Lung (tissue), 11 donors: ENCODE measurements at regions not wholly inside any gene's neighbourhood (a gene's known extent, or its start where the extent isn't known, plus 50 kb on each side); places are given as distances from the start of the nearest gene placed in this dataset.

Source experiments
- ATAC-seq: fragments of 200-7000 bp; cut with Tn5 transposase; one replicate; pipeline ENCODE4 v1.9.1; 2020; ENCODE audit warnings: moderate number of reproducible peaks; ENCODE audit not compliant: insufficient read depth, low FRiP score
- DNase-seq, 3 donors: peaks; one replicate each; pipeline ENCODE4 v3.0.0-alpha.2; 2013 to 2017
- H3K27ac ChIP-seq, 2 donors: one replicate each; pipeline ENCODE4 v1.5.1; 2013; ENCODE audit warnings: mild to moderate bottlenecking in 2 of 2, moderate library complexity in 2 of 2, control low read depth in 1 of 2, inconsistent platforms in 1 of 2, low read depth in 1 of 2, low read length in 1 of 2
- H3K27me3 ChIP-seq, 3 donors: one replicate each; pipeline ENCODE4 v1.5.1; 2013; ENCODE audit warnings: low read length in 2 of 3; ENCODE audit not compliant: control insufficient read depth in 3 of 3, insufficient read depth in 3 of 3
- H3K36me3 ChIP-seq, 4 donors: one replicate each; pipeline ENCODE4 v1.5.1; 2013; ENCODE audit warnings: low read length in 4 of 4, mild to moderate bottlenecking in 1 of 4, moderate library complexity in 1 of 4; ENCODE audit not compliant: control insufficient read depth in 4 of 4, insufficient read depth in 4 of 4
- H3K4me1 ChIP-seq, 5 donors: one replicate each; pipeline ENCODE4 v1.5.1; 2013; ENCODE audit warnings: low read length in 5 of 5, mild to moderate bottlenecking in 2 of 5, moderate library complexity in 1 of 5; ENCODE audit not compliant: control insufficient read depth in 5 of 5, insufficient read depth in 5 of 5
- H3K4me3 ChIP-seq: one replicate; pipeline ENCODE4 v1.5.1; 2013; ENCODE audit warnings: mild to moderate bottlenecking, control low read depth, moderate library complexity
- H3K9ac ChIP-seq, 2 donors: one replicate each; pipeline ENCODE4 v1.5.1; 2013; ENCODE audit warnings: low read length in 2 of 2, control low read depth in 1 of 2; ENCODE audit not compliant: insufficient read depth in 1 of 2
- H3K9me3 ChIP-seq, 4 donors: one replicate each; pipeline ENCODE4 v1.5.1; 2013; ENCODE audit warnings: low read length in 3 of 4, mild to moderate bottlenecking in 1 of 4, moderate library complexity in 1 of 4; ENCODE audit not compliant: control insufficient read depth in 4 of 4, insufficient read depth in 3 of 4
- CTCF ChIP-seq: IDR thresholded peaks from 2 replicates; pipeline ENCODE4 v1.5.1; 2012; ENCODE audit warnings: mild to moderate bottlenecking; ENCODE audit errors: control extremely low read depth, extremely low read depth
- WGBS, 2 donors: extraction: QIAGEN DNeasy Blood & Tissue Kit; methylation state at CpG; one replicate each; pipeline ENCODE4 v1.1.7; 2013; 5-methylcytosine and 5-hydroxymethylcytosine counted together
- donor health status: control.
- donor health status: control.
- donor health status: Bipolar disorder and iron deficiency.
- donor health status: healthy.
- donor health status: DM: yes; HTN: yes; CAD: no.

GRCh38 chr4:165787516-165788274 lies 85.3 kb upstream of the TLL1 start:
- DNase-seq (no peak), ATAC-seq (no peak)
- no peak overlapping the region for H3K9ac ChIP-seq
- H3K4me3 ChIP-seq: no peak overlapping the region
- H3K36me3 ChIP-seq: no peaks in the 10 kb centered on the region
- 67% methylated on average over 4 of the region's 4 CpGs for WGBS, 2 donors
- TF ChIP-seq CTCF: no peak
- no peaks in the 10 kb centered on the region for H3K27me3 ChIP-seq
- no peak overlapping the region for H3K27ac ChIP-seq
- H3K9me3 ChIP-seq: no peaks in the 10 kb centered on the region
- H3K4me1 ChIP-seq: peaks cover 0 to 2% (median 0%) of the 10 kb centered on the region in 5 donors

GRCh38 chr4:165788686-165789463 lies 84.2 kb upstream of the TLL1 start:
- no peak for ATAC-seq
- Histone ChIP-seq H3K9me3 (no peaks in the 10 kb centered on the region), H3K9ac (no peak overlapping the region), H3K36me3 (no peaks in the 10 kb centered on the region), H3K27ac (no peak overlapping the region), H3K4me1 (peaks cover 0 to 2% (median 0%) of the 10 kb centered on the region in 5 donors), H3K27me3 (no peaks in the 10 kb centered on the region), H3K4me3 (no peak overlapping the region)
- TF ChIP-seq CTCF: no peak
- 77 to 93% methylated on average over 3 of the region's 3 CpGs for WGBS, 2 donors
- DNase-seq: no peak

- H3K4me3 ChIP-seq: no peak overlapping the region
- 83 to 87% methylated on average over 2 of the region's 2 CpGs for WGBS, 2 donors
- no peak for TF ChIP-seq CTCF
- no peaks in the 10 kb centered on the region for H3K36me3 ChIP-seq
- H3K27me3 ChIP-seq: no peaks in the 10 kb centered on the region
- H3K9me3 ChIP-seq: no peaks in the 10 kb centered on the region
- H3K27ac ChIP-seq: no peak overlapping the region
- ATAC-seq (no peak), DNase-seq (peak in 1 of 3 donors; percentile 3)
- H3K4me1 ChIP-seq: no peaks in the 10 kb centered on the region
- H3K9ac ChIP-seq: no peak overlapping the region
Measured at GRCh38 chr4:165793236-165793635, 79.8 kb upstream of the TLL1 start.
